ENCODE measurements at regions not wholly inside any gene's neighbourhood (a gene's known extent, or its start where the extent isn't known, plus 50 kb on each side); places are given as distances from the start of the nearest gene placed in this dataset.

DNA sequence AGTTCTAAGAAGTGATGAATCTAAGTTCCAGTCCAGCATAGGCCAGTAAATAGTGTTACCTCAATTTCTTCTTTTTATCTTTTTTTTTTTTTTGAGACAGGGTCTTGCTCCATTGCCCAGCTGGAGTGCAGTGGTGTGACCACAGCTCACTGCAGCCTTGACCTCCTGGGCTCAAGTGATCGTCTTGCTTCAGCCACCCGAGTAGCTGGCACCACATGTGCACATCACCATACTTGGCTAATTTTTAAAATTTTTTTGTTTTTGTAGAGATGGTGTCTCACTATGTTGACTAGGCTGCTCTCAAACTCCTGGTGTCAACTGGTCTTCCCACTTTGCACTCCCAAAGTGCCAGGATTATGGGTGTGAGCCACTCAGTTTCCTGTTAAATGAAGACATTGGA is 126.6 kb upstream of the LYZL2 start:
- Histone ChIP-seq H3K4ac (ENCODE audit: low read depth, low read length) (no peak overlapping the region), H3K9ac (ENCODE audit: extremely low read depth, insufficient read length, low read length) (no peak overlapping the region), H2BK15ac (ENCODE audit: low read depth, low read length) (no peak overlapping the region), H3T11ph (ENCODE audit: low read length) (no peak overlapping the region), H3K27ac (ENCODE audit: insufficient read length, low read depth, low read length) (no peak overlapping the region), H4K20me1 (ENCODE audit: control insufficient read depth, insufficient read depth, insufficient read length) (no peaks in the 10 kb centered on the region), H3K23ac (ENCODE audit: insufficient read length, low read depth, low read length) (no peak overlapping the region), H4K91ac (ENCODE audit: insufficient read length, low read depth, low read length) (no peak overlapping the region), H4K5ac (ENCODE audit: insufficient read length, low read depth, low read length) (no peak overlapping the region), H2BK5ac (ENCODE audit: insufficient read length, low read length) (no peak overlapping the region), H2AK5ac (ENCODE audit: insufficient read length, low read length) (no peak overlapping the region), H3K4me1 (ENCODE audit: insufficient read depth, low read length) (no peaks in the 10 kb centered on the region), H2BK12ac (ENCODE audit: insufficient read length, low read depth, low read length) (no peak overlapping the region), H2BK120ac (ENCODE audit: low read depth, low read length, poor library complexity, severe bottlenecking) (no peak overlapping the region), H2BK20ac (ENCODE audit: low read depth, low read length, poor library complexity, severe bottlenecking) (no peak overlapping the region), H2AFZ (ENCODE audit: low read length) (no peak overlapping the region), H3K79me1 (ENCODE audit: insufficient read depth, low read depth, low read length, poor library complexity, severe bottlenecking) (no peaks in the 10 kb centered on the region), H3K27me3 (ENCODE audit: insufficient read depth, low read length) (no peaks in the 10 kb centered on the region), H3K18ac (ENCODE audit: insufficient read length, low read depth, low read length) (no peak overlapping the region), H3K23me2 (ENCODE audit: insufficient read length, low read depth, low read length, poor library complexity, severe bottlenecking) (no peaks in the 10 kb centered on the region), H4K8ac (replicated peaks; ENCODE audit: insufficient read length, low read depth, low read length) (no peak overlapping the region), H3K79me2 (ENCODE audit: insufficient read depth, low read length) (no peaks in the 10 kb centered on the region), H3K9me3 (ENCODE audit: control insufficient read depth, low read depth, low read length) (no peaks in the 10 kb centered on the region), H3K4me2 (ENCODE audit: insufficient read depth, insufficient read length, low read length) (no peak overlapping the region), H3K14ac (ENCODE audit: insufficient read depth, low read length) (no peak overlapping the region), H3K56ac (ENCODE audit: insufficient read length, low read depth, low read length) (no peak overlapping the region)
- Mint-ChIP-seq H3K4me3 (no peak overlapping the region), H3K27me3 (ENCODE audit: low read depth) (peaks cover 5% of the 10 kb centered on the region), H3K9me3 (peaks cover 2 to 6% of the 10 kb centered on the region in 2 experiments; a peak in 3 of 5 replicates), H3K4me1 (peaks cover 0 to 2% of the 10 kb centered on the region in 2 experiments; a peak in 2 of 4 replicates), H3K27ac (no peak overlapping the region), H3K36me3 (ENCODE audit: insufficient read depth in 1 of 3, low read depth in 3 of 3) (peaks cover 0 to 7% (median 2%) of the 10 kb centered on the region in 3 experiments; a peak in 3 of 7 replicates)
- TF ChIP-seq, protein P1, sequence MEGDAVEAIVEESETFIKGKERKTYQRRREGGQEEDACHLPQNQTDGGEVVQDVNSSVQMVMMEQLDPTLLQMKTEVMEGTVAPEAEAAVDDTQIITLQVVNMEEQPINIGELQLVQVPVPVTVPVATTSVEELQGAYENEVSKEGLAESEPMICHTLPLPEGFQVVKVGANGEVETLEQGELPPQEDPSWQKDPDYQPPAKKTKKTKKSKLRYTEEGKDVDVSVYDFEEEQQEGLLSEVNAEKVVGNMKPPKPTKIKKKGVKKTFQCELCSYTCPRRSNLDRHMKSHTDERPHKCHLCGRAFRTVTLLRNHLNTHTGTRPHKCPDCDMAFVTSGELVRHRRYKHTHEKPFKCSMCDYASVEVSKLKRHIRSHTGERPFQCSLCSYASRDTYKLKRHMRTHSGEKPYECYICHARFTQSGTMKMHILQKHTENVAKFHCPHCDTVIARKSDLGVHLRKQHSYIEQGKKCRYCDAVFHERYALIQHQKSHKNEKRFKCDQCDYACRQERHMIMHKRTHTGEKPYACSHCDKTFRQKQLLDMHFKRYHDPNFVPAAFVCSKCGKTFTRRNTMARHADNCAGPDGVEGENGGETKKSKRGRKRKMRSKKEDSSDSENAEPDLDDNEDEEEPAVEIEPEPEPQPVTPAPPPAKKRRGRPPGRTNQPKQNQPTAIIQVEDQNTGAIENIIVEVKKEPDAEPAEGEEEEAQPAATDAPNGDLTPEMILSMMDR (conservative IDR thresholded peaks at IDR 0.05), result no peak
- no peak for DNase-seq
- no CpG with 5 or more reads among the region's 2 CpGs for WGBS (ENCODE audit: extremely low coverage, insufficient read length, low lambda C conversion rate)

Measured in H9 (cell line).